OCI-LY3 (cell line): ENCODE measurements at regions not wholly inside any gene's neighbourhood (a gene's known extent, or its start where the extent isn't known, plus 50 kb on each side); places are given as distances from the start of the nearest gene placed in this dataset.

Experiments
- H2AFZ ChIP-seq: fragments of 200-600, 300-600 bp; shearing (Covaris generic); 2 replicates; pipeline ENCODE4 v1.6.0; 2014; ENCODE audit warnings: antibody characterized with exemption, low read depth, low read length
- H3K27ac ChIP-seq: fragments of 200-600, 300-600 bp; sonication (generic); 2 replicates; pipeline ENCODE4 v1.5.1; 2014; ENCODE audit warnings: mild to moderate bottlenecking, low read length, moderate library complexity, mixed read lengths
- H3K27me3 ChIP-seq: fragments of 200-600, 300-600 bp; sonication (generic); 2 replicates; pipeline ENCODE4 v1.6.1; 2014; ENCODE audit warnings: low read depth, low read length, mixed read lengths
- H3K36me3 ChIP-seq: fragments of 200-600, 300-600 bp; sonication (generic); replicated peaks from 2 replicates; pipeline ENCODE3; 2014; ENCODE audit warnings: low read depth, low read length, mixed read lengths
- H3K4me1 ChIP-seq: fragments of 300-600, 200-600 bp; sonication (generic); 2 replicates; pipeline ENCODE4 v1.6.1; 2014; ENCODE audit warnings: low read length, mixed read lengths
- H3K4me2 ChIP-seq: fragments of 200-600, 300-600 bp; sonication (generic); 2 replicates; pipeline ENCODE4 v1.6.1; 2014; ENCODE audit warnings: low read length, mixed read lengths
- H3K4me3 ChIP-seq: fragments of 300-600, 200-600 bp; sonication (generic); 2 replicates; pipeline ENCODE4 v1.5.1; 2014; ENCODE audit warnings: antibody characterized with exemption, mild to moderate bottlenecking, low read length, moderate library complexity
- H3K79me2 ChIP-seq: fragments of 300-600, 200-600 bp; shearing (Covaris generic); 2 replicates; pipeline ENCODE4 v1.6.1; 2014; ENCODE audit warnings: mild to moderate bottlenecking, low read length, mixed read lengths
- H3K9ac ChIP-seq: fragments of 300-600, 200-600 bp; shearing (Covaris generic); 2 replicates; pipeline ENCODE4 v1.6.0; 2014; ENCODE audit warnings: mild to moderate bottlenecking, low read length, moderate library complexity
- H3K9me3 ChIP-seq: fragments of 200-600, 300-600 bp; shearing (Covaris generic); 2 replicates; pipeline ENCODE4 v1.6.1; 2014; ENCODE audit warnings: low read length, mixed read lengths; ENCODE audit not compliant: insufficient read depth
- H4K20me1 ChIP-seq: fragments of 200-600, 300-600 bp; sonication (generic); 2 replicates; pipeline ENCODE4 v1.6.1; 2016; ENCODE audit warnings: low read length, mixed read lengths; ENCODE audit not compliant: insufficient read depth
- CTCF ChIP-seq: fragments of 200-600, 300-600 bp; sonication (generic); IDR thresholded peaks from 2 replicates; pipeline ENCODE4 v1.5.1; 2014; ENCODE audit warnings: antibody characterized with exemption, low read length, low read depth
- EZH2phosphoT487 ChIP-seq: fragments of 200-600 bp; shearing (Covaris generic); IDR thresholded peaks from 2 replicates; pipeline ENCODE4 v1.6.1; 2018; ENCODE audit warnings: antibody characterized with exemption, mixed run types, low read depth

- H3K4me3 ChIP-seq: no peak overlapping the region
- no peaks in the 10 kb centered on the region for H3K79me2 ChIP-seq
- H4K20me1 ChIP-seq: no peaks in the 10 kb centered on the region
- H3K4me2 ChIP-seq: no peak overlapping the region
- no peak overlapping the region for H3K27ac ChIP-seq
- no peaks in the 10 kb centered on the region for H3K36me3 ChIP-seq
- no peak overlapping the region for H2AFZ ChIP-seq
- H3K4me1 ChIP-seq: no peaks in the 10 kb centered on the region
- H3K9me3 ChIP-seq: no peaks in the 10 kb centered on the region
- no peaks in the 10 kb centered on the region for H3K27me3 ChIP-seq
- TF ChIP-seq CTCF: no peak
- TF ChIP-seq EZH2phosphoT487: no peak
- no peak overlapping the region for H3K9ac ChIP-seq
Observed at GRCh38 chr7:46539892-46540483, 618.9 kb upstream of the IGFBP3 start.

DNA sequence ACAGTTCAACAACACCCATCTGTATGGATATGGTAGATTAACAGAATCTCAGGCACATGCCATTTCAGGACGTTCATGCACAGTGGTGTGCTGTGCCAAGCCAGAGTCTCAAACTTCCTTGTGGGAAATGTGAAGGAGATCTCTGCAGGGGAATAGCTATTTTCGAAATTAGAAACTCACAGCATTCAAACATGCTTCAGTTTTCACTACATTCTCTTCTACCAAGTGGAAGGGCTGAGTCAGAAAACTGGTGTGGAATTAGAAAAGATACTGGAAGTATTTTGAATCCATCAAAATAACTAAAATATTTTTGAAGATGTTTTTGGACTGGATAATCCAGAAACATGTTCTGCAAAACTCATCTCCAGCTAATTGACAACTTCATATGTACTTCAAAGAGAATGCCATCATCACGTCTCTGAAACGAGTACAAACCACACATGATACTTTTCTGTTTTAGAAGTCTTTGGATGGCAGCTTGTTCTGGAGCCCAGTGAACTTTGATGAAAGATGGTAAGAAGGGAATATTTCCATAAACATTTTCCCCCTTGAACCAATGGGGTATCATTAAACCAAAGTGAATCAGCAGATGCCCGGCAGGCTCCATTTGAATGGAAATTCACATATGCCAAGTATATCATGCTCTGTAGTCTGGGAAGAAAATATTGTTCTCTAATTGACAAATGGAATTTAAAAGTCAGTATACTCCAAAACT is 616.3 kb upstream of the IGFBP3 start:
- Histone ChIP-seq H3K9me3 (no peaks in the 10 kb centered on the region), H2AFZ (no peak overlapping the region), H3K36me3 (no peaks in the 10 kb centered on the region), H3K4me1 (no peaks in the 10 kb centered on the region), H3K27ac (no peak overlapping the region), H3K79me2 (no peaks in the 10 kb centered on the region), H3K27me3 (no peaks in the 10 kb centered on the region), H3K4me3 (no peak overlapping the region), H4K20me1 (no peaks in the 10 kb centered on the region), H3K9ac (no peak overlapping the region), H3K4me2 (no peak overlapping the region)
- no peak for TF ChIP-seq EZH2phosphoT487
- no peak for TF ChIP-seq CTCF

GRCh38 chr7:46534664-46535588 is 613.9 kb upstream of the IGFBP3 start:
- Histone ChIP-seq H3K27me3 (no peaks in the 10 kb centered on the region), H3K36me3 (no peaks in the 10 kb centered on the region), H3K79me2 (no peaks in the 10 kb centered on the region), H3K9me3 (no peaks in the 10 kb centered on the region), H3K4me2 (no peak overlapping the region), H4K20me1 (no peaks in the 10 kb centered on the region), H2AFZ (no peak overlapping the region), H3K9ac (no peak overlapping the region), H3K4me1 (no peaks in the 10 kb centered on the region), H3K27ac (no peak overlapping the region), H3K4me3 (no peak overlapping the region)
- no peak for TF ChIP-seq CTCF
- no peak for TF ChIP-seq EZH2phosphoT487

GRCh38 chr7:46533946-46534345 is 612.9 kb upstream of the IGFBP3 start:
- Histone ChIP-seq H4K20me1 (no peaks in the 10 kb centered on the region), H3K27ac (no peak overlapping the region), H3K4me1 (no peaks in the 10 kb centered on the region), H3K36me3 (no peaks in the 10 kb centered on the region), H3K9me3 (no peaks in the 10 kb centered on the region), H3K27me3 (no peaks in the 10 kb centered on the region), H2AFZ (no peak overlapping the region), H3K4me3 (no peak overlapping the region), H3K9ac (no peak overlapping the region), H3K4me2 (no peak overlapping the region), H3K79me2 (no peaks in the 10 kb centered on the region)
- TF ChIP-seq EZH2phosphoT487 (no peak), CTCF (no peak)
